HUES48 (cell line): ENCODE measurements at regions not wholly inside any gene's neighbourhood (a gene's known extent, or its start where the extent isn't known, plus 50 kb on each side); places are given as distances from the start of the nearest gene placed in this dataset.

ENCODE experiments used
- H3K27ac ChIP-seq: one replicate; pipeline ENCODE4 v1.7.0; 2013; ENCODE audit warnings: low read depth, low read length, inconsistent platforms
- H3K27me3 ChIP-seq: 2 replicates; pipeline ENCODE4 v1.6.1; 2013; ENCODE audit warnings: mild to moderate bottlenecking, low read length; ENCODE audit not compliant: control insufficient read depth, insufficient read depth
- H3K36me3 ChIP-seq: 2 replicates; pipeline ENCODE4 v1.6.1; 2013; ENCODE audit warnings: low read length; ENCODE audit not compliant: control insufficient read depth, insufficient read depth
- H3K4me1 ChIP-seq: 2 replicates; pipeline ENCODE4 v1.6.1; 2013; ENCODE audit warnings: mild to moderate bottlenecking, low read length; ENCODE audit not compliant: control insufficient read depth, insufficient read depth
- H3K4me3 ChIP-seq: 2 replicates; pipeline ENCODE4 v1.5.1; 2013; ENCODE audit warnings: mild to moderate bottlenecking, low read depth, low read length
- H3K9ac ChIP-seq: 2 replicates; pipeline ENCODE4 v1.6.1; 2013; ENCODE audit warnings: mild to moderate bottlenecking, low read depth, low read length, moderate library complexity
- H3K9me3 ChIP-seq: 2 replicates; pipeline ENCODE4 v1.6.1; 2013; ENCODE audit warnings: low read length; ENCODE audit not compliant: control insufficient read depth, insufficient read depth

DNA sequence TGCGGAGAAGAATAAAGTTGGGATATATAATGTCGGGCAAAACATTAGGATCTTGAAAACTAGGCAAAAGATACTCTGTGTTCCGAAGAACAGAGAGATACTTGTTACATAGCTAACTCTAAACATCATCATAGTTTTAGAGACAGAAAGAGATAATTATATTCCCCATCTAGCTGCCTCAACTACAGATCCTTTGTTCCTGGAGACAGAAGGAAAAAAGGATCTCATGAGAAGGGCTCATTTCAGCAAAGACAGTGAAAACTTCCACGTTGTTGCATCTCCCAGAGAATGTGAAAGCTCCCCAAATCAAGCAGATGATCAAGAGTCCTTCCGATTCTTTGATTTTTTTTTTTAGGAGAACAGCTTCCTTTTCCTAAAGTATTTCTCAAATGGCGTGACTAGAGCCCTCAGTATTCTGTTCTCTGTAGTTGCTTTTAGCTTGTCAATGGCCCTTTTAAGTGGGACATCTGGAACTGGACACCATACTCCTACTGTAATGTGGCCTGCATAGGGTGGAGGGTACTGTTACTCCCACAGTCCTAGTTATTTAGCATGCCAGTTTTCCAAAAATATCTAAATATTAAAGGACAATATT lies 1048.2 kb downstream of the TTLL7 start:
- no peaks in the 10 kb centered on the region for H3K36me3 ChIP-seq
- H3K27ac ChIP-seq, result no peak overlapping the region
- H3K4me1 ChIP-seq, result no peaks in the 10 kb centered on the region
- no peak overlapping the region for H3K4me3 ChIP-seq
- H3K27me3 ChIP-seq, result no peaks in the 10 kb centered on the region
- no peak overlapping the region for H3K9ac ChIP-seq
- no peaks in the 10 kb centered on the region for H3K9me3 ChIP-seq

DNA sequence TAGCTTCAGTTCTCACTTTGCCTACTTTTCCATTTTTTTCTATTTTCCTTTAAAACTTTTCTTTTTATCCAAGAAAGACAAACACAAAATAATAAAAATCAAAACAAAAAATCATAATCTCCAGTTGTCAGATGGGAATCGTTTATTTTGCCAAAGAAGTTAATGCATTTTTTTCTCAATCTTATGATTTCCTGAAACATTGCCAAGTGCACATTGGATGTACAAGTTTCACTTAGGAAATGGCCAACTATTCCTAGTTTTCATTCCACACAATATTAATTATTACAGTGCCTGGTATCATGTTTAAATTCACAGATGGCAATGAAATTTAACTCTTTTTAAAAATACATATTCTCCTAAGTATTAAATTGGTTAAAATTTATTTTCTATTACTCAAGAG lies 1050.5 kb downstream of the TTLL7 start:
- H3K27ac ChIP-seq, result no peak overlapping the region
- no peaks in the 10 kb centered on the region for H3K27me3 ChIP-seq
- H3K9ac ChIP-seq, result no peak overlapping the region
- no peaks in the 10 kb centered on the region for H3K4me1 ChIP-seq
- H3K9me3 ChIP-seq, result no peaks in the 10 kb centered on the region
- no peak overlapping the region for H3K4me3 ChIP-seq
- no peaks in the 10 kb centered on the region for H3K36me3 ChIP-seq

DNA sequence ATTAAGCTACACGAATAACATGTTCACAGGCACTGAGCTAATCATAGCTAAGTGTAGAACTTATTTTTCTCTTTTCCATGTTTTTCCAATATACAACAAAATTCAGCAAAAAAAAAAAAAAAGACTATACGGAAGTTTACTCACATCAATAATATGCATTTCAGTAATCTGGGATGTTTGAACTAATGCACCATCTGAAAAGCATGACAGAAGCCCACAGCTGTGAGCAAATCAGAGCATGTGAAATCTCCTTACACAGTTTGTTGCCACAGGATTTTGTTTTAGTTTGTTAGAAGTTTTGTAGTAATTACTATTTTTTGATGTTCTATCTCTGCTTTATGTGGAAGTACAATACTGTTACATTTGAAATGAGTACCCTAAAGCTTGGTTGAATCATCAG lies 1051.7 kb downstream of the TTLL7 start:
- no peaks in the 10 kb centered on the region for H3K4me1 ChIP-seq
- H3K36me3 ChIP-seq, result no peaks in the 10 kb centered on the region
- H3K27ac ChIP-seq, result no peak overlapping the region
- no peak overlapping the region for H3K9ac ChIP-seq
- H3K4me3 ChIP-seq, result no peak overlapping the region
- H3K9me3 ChIP-seq, result no peaks in the 10 kb centered on the region
- no peaks in the 10 kb centered on the region for H3K27me3 ChIP-seq

DNA sequence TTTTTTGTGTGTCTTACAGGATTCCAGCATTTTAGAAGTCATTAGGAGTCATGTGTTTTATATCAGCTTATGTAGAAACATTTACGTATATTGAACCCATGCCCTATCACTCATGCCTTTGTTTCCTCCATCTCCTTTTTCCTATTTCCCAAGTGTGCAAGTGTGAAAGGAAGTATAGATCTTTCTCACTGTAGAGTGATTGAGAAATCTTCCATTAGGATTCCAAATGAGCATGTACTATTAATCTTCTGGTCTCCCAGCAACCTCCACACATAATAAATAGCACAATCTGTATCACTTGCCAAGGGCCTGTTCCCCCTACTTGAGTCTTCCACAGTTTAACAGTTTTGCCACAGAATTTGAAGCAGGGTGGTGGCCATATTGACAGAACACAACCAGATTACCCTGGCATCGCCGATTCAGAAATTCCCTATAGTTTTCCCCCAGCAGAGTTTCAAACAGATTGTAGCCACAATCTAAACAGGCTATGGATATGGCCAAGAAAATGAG lies 1052.8 kb downstream of the TTLL7 start:
- H3K4me1 ChIP-seq, result no peaks in the 10 kb centered on the region
- no peak overlapping the region for H3K9ac ChIP-seq
- H3K27me3 ChIP-seq, result no peaks in the 10 kb centered on the region
- no peaks in the 10 kb centered on the region for H3K36me3 ChIP-seq
- no peaks in the 10 kb centered on the region for H3K9me3 ChIP-seq
- no peak overlapping the region for H3K4me3 ChIP-seq
- no peak overlapping the region for H3K27ac ChIP-seq

DNA sequence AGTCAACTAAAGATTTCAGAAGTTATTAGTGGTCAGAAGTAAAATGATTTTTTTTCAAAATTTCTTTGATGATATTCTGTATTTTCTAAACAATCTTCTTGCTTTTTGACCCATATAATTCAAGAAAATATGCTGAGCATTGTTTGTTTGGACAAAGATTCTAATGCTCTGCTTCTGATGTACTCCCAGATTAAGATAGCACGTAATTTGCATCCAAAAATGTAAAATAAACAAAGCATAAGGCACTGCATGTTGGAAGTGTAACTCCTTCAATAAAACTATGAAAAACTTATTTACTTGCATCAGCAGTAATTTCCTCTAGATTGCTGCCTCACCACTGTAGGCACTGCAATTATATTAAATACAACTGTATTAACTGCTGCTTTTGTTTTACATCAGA lies 1054.1 kb downstream of the TTLL7 start:
- Histone ChIP-seq H3K9me3 (no peaks in the 10 kb centered on the region), H3K4me1 (no peaks in the 10 kb centered on the region), H3K27me3 (no peaks in the 10 kb centered on the region), H3K4me3 (no peak overlapping the region), H3K9ac (no peak overlapping the region), H3K27ac (no peak overlapping the region), H3K36me3 (no peaks in the 10 kb centered on the region)

DNA sequence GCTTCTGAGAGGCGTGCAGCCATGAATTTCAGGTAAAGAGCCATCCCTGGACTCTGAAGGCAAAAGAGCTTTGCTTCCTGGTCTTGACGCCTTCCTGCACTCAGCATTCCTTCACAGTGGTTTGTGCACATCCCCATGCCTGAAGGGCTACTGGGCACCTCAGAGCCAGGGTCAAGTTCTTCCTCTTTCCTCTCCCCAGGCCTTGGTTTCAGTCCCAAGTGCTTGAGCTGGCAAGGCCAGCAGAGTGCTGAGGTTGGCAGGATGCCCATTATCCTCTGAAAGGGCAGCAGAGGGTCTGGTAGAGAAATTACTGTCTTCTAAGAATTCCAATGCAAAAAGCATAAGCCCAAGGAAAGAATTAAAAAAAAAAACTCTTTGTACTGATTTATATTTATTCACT lies 1064.9 kb downstream of the TTLL7 start:
- H3K9me3 ChIP-seq, result no peaks in the 10 kb centered on the region
- no peaks in the 10 kb centered on the region for H3K27me3 ChIP-seq
- H3K4me1 ChIP-seq, result no peaks in the 10 kb centered on the region
- H3K9ac ChIP-seq, result no peak overlapping the region
- no peaks in the 10 kb centered on the region for H3K36me3 ChIP-seq
- no peak overlapping the region for H3K27ac ChIP-seq
- H3K4me3 ChIP-seq, result no peak overlapping the region

DNA sequence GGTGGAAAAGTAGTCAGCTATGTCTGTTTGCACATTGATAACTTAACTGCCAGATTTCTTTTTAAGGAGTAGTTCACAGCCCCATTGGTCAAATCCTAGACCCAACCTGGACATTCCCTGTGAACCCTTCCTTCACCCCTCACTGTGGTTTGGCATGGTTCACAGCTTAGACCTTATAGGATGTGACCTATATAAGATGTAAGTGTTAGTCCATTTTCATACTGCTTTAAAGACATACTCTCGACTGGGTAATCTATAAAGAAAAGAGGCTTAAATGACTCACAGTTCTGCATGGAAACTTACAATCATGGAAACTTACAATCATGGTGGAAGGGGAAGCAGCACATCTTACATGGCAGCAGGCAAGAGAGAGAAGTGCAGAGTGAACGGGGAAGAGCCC lies 1066.2 kb downstream of the TTLL7 start:
- no peaks in the 10 kb centered on the region for H3K9me3 ChIP-seq

DNA sequence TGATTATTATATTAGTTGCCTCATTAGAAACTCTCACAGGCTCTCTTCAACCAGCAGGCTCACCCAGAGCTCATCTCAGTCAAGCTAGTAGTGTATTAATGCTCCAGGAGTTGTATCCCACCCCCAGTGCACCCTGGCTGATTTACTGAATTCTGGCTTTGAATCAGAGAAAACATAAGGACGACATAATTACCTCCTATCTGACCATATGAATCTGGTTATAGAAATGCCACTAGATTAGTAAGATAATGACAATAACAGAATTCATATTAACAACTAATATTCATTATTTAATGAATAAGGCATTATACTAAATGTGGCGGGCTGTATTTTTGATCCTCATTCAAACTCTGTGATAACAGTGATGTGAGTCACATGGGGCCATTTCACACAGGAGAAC lies 1066.7 kb downstream of the TTLL7 start:
- H3K9ac ChIP-seq, result no peak overlapping the region
- no peak overlapping the region for H3K27ac ChIP-seq
- no peaks in the 10 kb centered on the region for H3K9me3 ChIP-seq
- H3K4me3 ChIP-seq, result no peak overlapping the region
- no peaks in the 10 kb centered on the region for H3K36me3 ChIP-seq
- H3K4me1 ChIP-seq, result no peaks in the 10 kb centered on the region
- no peaks in the 10 kb centered on the region for H3K27me3 ChIP-seq

More for the DNA sequence above, 1066.2 kb downstream of the TTLL7 start:
- H3K9ac ChIP-seq, result no peak overlapping the region
- no peak overlapping the region for H3K27ac ChIP-seq
- no peaks in the 10 kb centered on the region for H3K36me3 ChIP-seq
- H3K4me1 ChIP-seq, result no peaks in the 10 kb centered on the region
- H3K4me3 ChIP-seq, result no peak overlapping the region
- H3K27me3 ChIP-seq, result no peaks in the 10 kb centered on the region

DNA sequence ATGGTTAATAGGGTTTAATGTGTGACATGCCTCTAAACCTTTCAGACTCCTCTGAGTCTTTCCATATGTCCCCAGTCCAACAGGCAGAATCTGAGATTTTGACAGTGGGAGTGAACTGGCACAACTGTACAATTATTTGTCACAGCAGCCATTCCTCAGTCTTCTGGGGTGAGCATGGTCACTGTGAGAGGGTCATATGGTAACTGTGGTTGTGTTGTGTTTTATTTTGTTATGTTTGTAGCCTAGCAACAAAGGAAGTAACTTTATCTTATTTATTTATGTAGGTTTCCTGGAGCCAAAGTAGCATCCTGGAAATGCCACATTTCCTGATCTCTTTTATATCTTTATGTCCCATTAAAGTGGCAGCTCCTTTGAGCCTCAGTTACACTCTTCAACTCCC lies 1067.9 kb downstream of the TTLL7 start:
- Histone ChIP-seq H3K9ac (no peak overlapping the region), H3K36me3 (no peaks in the 10 kb centered on the region), H3K27me3 (no peaks in the 10 kb centered on the region), H3K4me3 (no peak overlapping the region), H3K9me3 (no peaks in the 10 kb centered on the region), H3K4me1 (no peaks in the 10 kb centered on the region), H3K27ac (no peak overlapping the region)

DNA sequence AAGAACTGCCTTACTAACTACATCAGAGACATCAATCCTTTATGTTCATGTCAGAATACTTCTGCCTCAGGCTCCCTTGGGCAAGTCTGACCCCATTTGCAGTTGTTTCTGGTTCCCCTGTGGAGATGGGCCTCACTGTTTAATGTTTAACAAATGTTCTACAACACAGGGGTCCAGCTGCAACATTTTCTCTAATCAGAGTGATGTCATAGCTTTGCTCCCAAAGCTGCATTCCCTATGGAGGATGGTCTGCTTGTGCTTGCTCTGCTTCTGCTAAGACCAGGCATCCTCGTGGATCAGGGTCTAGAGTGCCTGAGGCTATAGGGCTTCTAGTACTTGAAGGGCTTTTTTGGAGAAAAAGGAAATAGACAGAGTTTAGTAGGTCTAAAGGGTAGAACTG lies 1071.2 kb downstream of the TTLL7 start:
- Histone ChIP-seq H3K27me3 (no peaks in the 10 kb centered on the region), H3K27ac (no peak overlapping the region), H3K9me3 (no peaks in the 10 kb centered on the region), H3K36me3 (no peaks in the 10 kb centered on the region), H3K4me3 (no peak overlapping the region), H3K9ac (no peak overlapping the region), H3K4me1 (no peaks in the 10 kb centered on the region)

DNA sequence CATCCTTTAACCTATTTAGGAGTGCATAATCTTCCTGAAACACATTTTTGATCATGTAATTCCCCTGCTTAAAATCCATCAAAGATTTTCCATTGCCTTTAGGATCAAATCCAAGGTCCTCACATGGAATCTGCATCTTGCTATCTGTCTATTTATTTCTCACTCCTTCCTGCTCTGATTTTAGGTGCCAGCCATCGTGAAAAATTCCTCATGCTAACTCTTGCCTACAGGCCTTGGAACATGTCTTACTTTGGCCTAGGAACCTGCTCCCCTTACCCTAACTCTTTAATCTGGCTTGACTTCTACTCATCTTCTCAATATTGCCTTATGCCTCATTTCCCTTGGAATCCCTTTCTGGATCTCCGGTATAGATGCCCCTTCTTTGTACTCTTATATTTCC lies 1074.3 kb downstream of the TTLL7 start:
- Histone ChIP-seq H3K4me3 (no peak overlapping the region), H3K9me3 (no peaks in the 10 kb centered on the region), H3K4me1 (no peaks in the 10 kb centered on the region; the same call in 1 of the 2 replicates), H3K27me3 (no peaks in the 10 kb centered on the region), H3K27ac (no peak overlapping the region), H3K36me3 (no peaks in the 10 kb centered on the region), H3K9ac (no peak overlapping the region)
